WTC11 (cell line): ENCODE measurements at regions not wholly inside any gene's neighbourhood (a gene's known extent, or its start where the extent isn't known, plus 50 kb on each side); places are given as distances from the start of the nearest gene placed in this dataset.
A peak's percentile ranks its signal among the peaks of the same experiment; 100 is the strongest.

ENCODE experiments used
- ATAC-seq: fragments of 200-7000 bp; cut with Tn5 transposase; 2 replicates; pipeline ENCODE4 v1.10.0; 2021; ENCODE audit warnings: mild to moderate bottlenecking, moderate library complexity
- CTCF ChIA-PET: fragments of 300-600 bp; sonication (Branson Sonifier 250); formaldehyde crosslinking; loops from one replicate; lab custom pipeline; 2021; ENCODE audit warnings: antibody characterized with exemption; lab: Charles Lee
- POLR2A ChIA-PET: fragments of 350-600 bp; sonication (Branson Sonifier 250); formaldehyde crosslinking; loops from one replicate; lab custom pipeline; 2021; ENCODE audit warnings: antibody characterized with exemption; lab: Charles Lee
- DNase-seq: peaks from one replicate; pipeline ENCODE4 v3.0.0; 2021; ENCODE audit warnings: low spot score
- H3K27ac Mint-ChIP-seq: 2 replicates; pipeline ENCODE4 v1.8.0; 2021; ENCODE audit warnings: mixed read lengths
- H3K27me3 Mint-ChIP-seq: 2 replicates; pipeline ENCODE4 v1.8.0; 2021; ENCODE audit warnings: low read depth, mild to moderate bottlenecking, moderate library complexity, mixed read lengths
- H3K36me3 Mint-ChIP-seq: 2 replicates; pipeline ENCODE4 v1.8.0; 2021; ENCODE audit warnings: mixed read lengths
- H3K4me1 Mint-ChIP-seq: 2 replicates; pipeline ENCODE4 v1.8.0; 2022; ENCODE audit warnings: mixed read lengths
- H3K4me3 Mint-ChIP-seq: 2 replicates; pipeline ENCODE4 v1.8.0; 2021; ENCODE audit warnings: mild to moderate bottlenecking, moderate library complexity, mixed read lengths
- H3K9me3 Mint-ChIP-seq: 2 replicates; pipeline ENCODE4 v1.8.0; 2021; ENCODE audit warnings: mixed read lengths
- ARID4B ChIP-seq: sonication (generic); formaldehyde crosslinking; IDR thresholded peaks from 2 replicates; pipeline ENCODE4 v1.8.0; 2023; ENCODE audit warnings: missing genetic modification reagents, mild to moderate bottlenecking, borderline replicate concordance
- ATF3 ChIP-seq: sonication (generic); formaldehyde crosslinking; conservative IDR thresholded peaks from 2 replicates; pipeline ENCODE4 v1.8.1; 2022; ENCODE audit warnings: mild to moderate bottlenecking, missing genetic modification reagents
- CREM ChIP-seq: sonication (generic); formaldehyde crosslinking; IDR thresholded peaks from 2 replicates; pipeline ENCODE4 v1.8.1; 2022; ENCODE audit warnings: mild to moderate bottlenecking, missing genetic modification reagents, moderate library complexity
- GRHL2 ChIP-seq: fragments of 250-450 bp; sonication (Bioruptor Pico); IDR thresholded peaks from 2 replicates; pipeline ENCODE4 v1.8.0; 2022; ENCODE audit warnings: mild to moderate bottlenecking, moderate library complexity; ENCODE audit not compliant: insufficient replicate concordance, severe bottlenecking
- HMGA2 ChIP-seq: fragments of 250-450 bp; sonication (Bioruptor Pico); IDR thresholded peaks from 2 replicates; pipeline ENCODE4 v1.4.0; 2021; ENCODE audit warnings: mild to moderate bottlenecking, moderate library complexity
- IRF2 ChIP-seq: sonication (generic); formaldehyde crosslinking; IDR thresholded peaks from 2 replicates; pipeline ENCODE4 v1.8.0; 2022; ENCODE audit warnings: low read depth, missing genetic modification reagents, borderline replicate concordance
- KAT7 ChIP-seq: sonication (generic); formaldehyde crosslinking; IDR thresholded peaks from 2 replicates; pipeline ENCODE4 v1.8.1; 2023; ENCODE audit warnings: missing genetic modification reagents, mild to moderate bottlenecking, borderline replicate concordance
- NFYB ChIP-seq: sonication (generic); formaldehyde crosslinking; conservative IDR thresholded peaks from 2 replicates; pipeline ENCODE4 v1.8.0; 2022; ENCODE audit warnings: low read depth, missing genetic modification reagents
- PRRX2 ChIP-seq: fragments of 250-450 bp; sonication (Bioruptor Pico); IDR thresholded peaks from 2 replicates; pipeline ENCODE4 v1.8.0; 2021; ENCODE audit warnings: mild to moderate bottlenecking
- RORB ChIP-seq: fragments of 250-450 bp; sonication (Bioruptor Pico); IDR thresholded peaks from 2 replicates; pipeline ENCODE4 v1.9.0; 2021; ENCODE audit warnings: mild to moderate bottlenecking
- SMAD4 ChIP-seq: sonication (generic); formaldehyde crosslinking; IDR thresholded peaks from 2 replicates; pipeline ENCODE4 v1.8.0; 2022; ENCODE audit warnings: mild to moderate bottlenecking, missing genetic modification reagents
- TCF7 ChIP-seq: sonication (generic); formaldehyde crosslinking; IDR thresholded peaks from 2 replicates; pipeline ENCODE4 v1.8.0; 2022; ENCODE audit warnings: mild to moderate bottlenecking, low read depth, missing genetic modification reagents, moderate library complexity
- ZBTB21 ChIP-seq: sonication (generic); formaldehyde crosslinking; IDR thresholded peaks from 2 replicates; pipeline ENCODE4 v1.8.1; 2023; ENCODE audit warnings: mild to moderate bottlenecking, missing genetic modification reagents, borderline replicate concordance
- ZNF138 ChIP-seq: sonication (generic); formaldehyde crosslinking; conservative IDR thresholded peaks from 2 replicates; pipeline ENCODE4 v1.8.1; 2022; ENCODE audit warnings: mild to moderate bottlenecking, moderate library complexity, missing genetic modification reagents
- ZNF219 ChIP-seq: sonication (generic); formaldehyde crosslinking; IDR thresholded peaks from 2 replicates; pipeline ENCODE4 v1.8.0; 2023; ENCODE audit warnings: missing genetic modification reagents, mild to moderate bottlenecking, borderline replicate concordance
- ZNF396 ChIP-seq: fragments of 250-450 bp; sonication (Bioruptor Pico); IDR thresholded peaks from 2 replicates; pipeline ENCODE4 v1.8.0; 2021; ENCODE audit warnings: mild to moderate bottlenecking, moderate library complexity, borderline replicate concordance
- ZNF671 ChIP-seq: fragments of 250-450 bp; sonication (Bioruptor Pico); IDR thresholded peaks from 2 replicates; pipeline ENCODE4 v1.8.0; 2021; ENCODE audit warnings: mild to moderate bottlenecking
- TF ChIP-seq, protein P1 (sequence below): fragments of 250-450 bp; sonication (Bioruptor Pico); IDR thresholded peaks from 2 replicates; pipeline ENCODE4 v2.1.2; 2022; ENCODE audit warnings: mild to moderate bottlenecking, moderate library complexity
- TF ChIP-seq, protein P2 (sequence below): fragments of 200-600 bp; IDR thresholded peaks from 2 replicates; pipeline ENCODE4 v1.8.0; 2022; ENCODE audit warnings: antibody characterized with exemption
- TF ChIP-seq, protein P3 (sequence below): sonication (generic); formaldehyde crosslinking; conservative IDR thresholded peaks from 2 replicates; pipeline ENCODE4 v1.8.1; 2023; ENCODE audit warnings: mild to moderate bottlenecking, low read depth, missing genetic modification reagents, moderate library complexity
- TF ChIP-seq, protein P4 (sequence below): sonication (generic); formaldehyde crosslinking; IDR thresholded peaks from 2 replicates; pipeline ENCODE4 v1.8.1; 2023; ENCODE audit warnings: mild to moderate bottlenecking, missing genetic modification reagents, moderate library complexity

DNA sequence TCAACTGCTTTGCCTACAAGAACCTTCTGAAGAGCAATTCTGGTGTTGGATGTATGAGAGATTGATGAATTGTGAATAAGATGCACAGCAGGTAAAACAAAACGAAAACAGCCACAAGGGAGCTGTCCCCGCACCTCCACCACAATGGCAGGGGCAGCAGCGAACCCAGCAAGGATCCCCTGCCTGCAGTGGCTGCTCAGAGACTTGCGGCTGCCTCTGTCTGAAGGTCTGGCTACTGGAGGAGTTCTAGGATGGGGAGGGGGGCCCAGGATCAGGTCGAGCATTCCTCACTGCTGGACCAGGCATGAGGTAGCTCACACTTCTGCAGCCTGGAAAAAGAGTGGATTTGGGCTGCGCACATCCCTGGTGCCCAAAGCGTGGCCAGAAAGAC is 523.5 kb downstream of the CDH26 start:
- peak; percentile 43 for ATAC-seq
- TF ChIP-seq ATF3 (CRISPR knock-in tag) (no peak), IRF2 (no peak), HMGA2 (no peak)
- TF ChIP-seq, protein P1, sequence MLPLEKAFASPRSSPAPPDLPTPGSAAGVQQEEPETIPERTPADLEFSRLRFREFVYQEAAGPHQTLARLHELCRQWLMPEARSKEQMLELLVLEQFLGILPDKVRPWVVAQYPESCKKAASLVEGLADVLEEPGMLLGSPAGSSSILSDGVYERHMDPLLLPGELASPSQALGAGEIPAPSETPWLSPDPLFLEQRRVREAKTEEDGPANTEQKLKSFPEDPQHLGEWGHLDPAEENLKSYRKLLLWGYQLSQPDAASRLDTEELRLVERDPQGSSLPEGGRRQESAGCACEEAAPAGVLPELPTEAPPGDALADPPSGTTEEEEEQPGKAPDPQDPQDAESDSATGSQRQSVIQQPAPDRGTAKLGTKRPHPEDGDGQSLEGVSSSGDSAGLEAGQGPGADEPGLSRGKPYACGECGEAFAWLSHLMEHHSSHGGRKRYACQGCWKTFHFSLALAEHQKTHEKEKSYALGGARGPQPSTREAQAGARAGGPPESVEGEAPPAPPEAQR (CRISPR knock-in tag), result no peak
- H3K4me3 Mint-ChIP-seq, result no peak overlapping the region
- no peak for DNase-seq
- no peak overlapping the region for H3K27ac Mint-ChIP-seq
- ChIA-PET CTCF (no interaction called here), POLR2A (no interaction called here)
- H3K27me3 Mint-ChIP-seq, result peaks cover 37% of the 10 kb centered on the region
- peaks cover 6% of the 10 kb centered on the region; the same call in 1 of the 2 replicates for H3K9me3 Mint-ChIP-seq
- peaks cover 26% of the 10 kb centered on the region for H3K4me1 Mint-ChIP-seq
- H3K36me3 Mint-ChIP-seq, result peaks cover 11% of the 10 kb centered on the region

GRCh38 chr20:60482221-60483008 is 524.2 kb downstream of the CDH26 start:
- Mint-ChIP-seq H3K4me1 (peaks cover 26% of the 10 kb centered on the region), H3K9me3 (peaks cover 6% of the 10 kb centered on the region; the same call in 1 of the 2 replicates), H3K36me3 (peaks cover 11% of the 10 kb centered on the region), H3K4me3 (no peak overlapping the region), H3K27me3 (peaks cover 37% of the 10 kb centered on the region), H3K27ac (no peak overlapping the region)
- ChIA-PET POLR2A (no interaction called here), CTCF (no interaction called here)
- no peak for TF ChIP-seq SMAD4
- TF ChIP-seq RORB, result no peak
- no peak for TF ChIP-seq ZNF396 (CRISPR knock-in tag)
- TF ChIP-seq, protein P2, sequence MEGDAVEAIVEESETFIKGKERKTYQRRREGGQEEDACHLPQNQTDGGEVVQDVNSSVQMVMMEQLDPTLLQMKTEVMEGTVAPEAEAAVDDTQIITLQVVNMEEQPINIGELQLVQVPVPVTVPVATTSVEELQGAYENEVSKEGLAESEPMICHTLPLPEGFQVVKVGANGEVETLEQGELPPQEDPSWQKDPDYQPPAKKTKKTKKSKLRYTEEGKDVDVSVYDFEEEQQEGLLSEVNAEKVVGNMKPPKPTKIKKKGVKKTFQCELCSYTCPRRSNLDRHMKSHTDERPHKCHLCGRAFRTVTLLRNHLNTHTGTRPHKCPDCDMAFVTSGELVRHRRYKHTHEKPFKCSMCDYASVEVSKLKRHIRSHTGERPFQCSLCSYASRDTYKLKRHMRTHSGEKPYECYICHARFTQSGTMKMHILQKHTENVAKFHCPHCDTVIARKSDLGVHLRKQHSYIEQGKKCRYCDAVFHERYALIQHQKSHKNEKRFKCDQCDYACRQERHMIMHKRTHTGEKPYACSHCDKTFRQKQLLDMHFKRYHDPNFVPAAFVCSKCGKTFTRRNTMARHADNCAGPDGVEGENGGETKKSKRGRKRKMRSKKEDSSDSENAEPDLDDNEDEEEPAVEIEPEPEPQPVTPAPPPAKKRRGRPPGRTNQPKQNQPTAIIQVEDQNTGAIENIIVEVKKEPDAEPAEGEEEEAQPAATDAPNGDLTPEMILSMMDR, result no peak
- no peak for TF ChIP-seq HMGA2
- TF ChIP-seq CREM (CRISPR knock-in tag), result no peak
- no peak for TF ChIP-seq KAT7 (CRISPR knock-in tag)
- TF ChIP-seq ZNF671, result no peak
- TF ChIP-seq ARID4B (CRISPR knock-in tag), result no peak
- TF ChIP-seq, protein P3, sequence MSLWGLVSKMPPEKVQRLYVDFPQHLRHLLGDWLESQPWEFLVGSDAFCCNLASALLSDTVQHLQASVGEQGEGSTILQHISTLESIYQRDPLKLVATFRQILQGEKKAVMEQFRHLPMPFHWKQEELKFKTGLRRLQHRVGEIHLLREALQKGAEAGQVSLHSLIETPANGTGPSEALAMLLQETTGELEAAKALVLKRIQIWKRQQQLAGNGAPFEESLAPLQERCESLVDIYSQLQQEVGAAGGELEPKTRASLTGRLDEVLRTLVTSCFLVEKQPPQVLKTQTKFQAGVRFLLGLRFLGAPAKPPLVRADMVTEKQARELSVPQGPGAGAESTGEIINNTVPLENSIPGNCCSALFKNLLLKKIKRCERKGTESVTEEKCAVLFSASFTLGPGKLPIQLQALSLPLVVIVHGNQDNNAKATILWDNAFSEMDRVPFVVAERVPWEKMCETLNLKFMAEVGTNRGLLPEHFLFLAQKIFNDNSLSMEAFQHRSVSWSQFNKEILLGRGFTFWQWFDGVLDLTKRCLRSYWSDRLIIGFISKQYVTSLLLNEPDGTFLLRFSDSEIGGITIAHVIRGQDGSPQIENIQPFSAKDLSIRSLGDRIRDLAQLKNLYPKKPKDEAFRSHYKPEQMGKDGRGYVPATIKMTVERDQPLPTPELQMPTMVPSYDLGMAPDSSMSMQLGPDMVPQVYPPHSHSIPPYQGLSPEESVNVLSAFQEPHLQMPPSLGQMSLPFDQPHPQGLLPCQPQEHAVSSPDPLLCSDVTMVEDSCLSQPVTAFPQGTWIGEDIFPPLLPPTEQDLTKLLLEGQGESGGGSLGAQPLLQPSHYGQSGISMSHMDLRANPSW (CRISPR knock-in tag), result no peak
- no peak for TF ChIP-seq ZBTB21
- TF ChIP-seq, protein P4, sequence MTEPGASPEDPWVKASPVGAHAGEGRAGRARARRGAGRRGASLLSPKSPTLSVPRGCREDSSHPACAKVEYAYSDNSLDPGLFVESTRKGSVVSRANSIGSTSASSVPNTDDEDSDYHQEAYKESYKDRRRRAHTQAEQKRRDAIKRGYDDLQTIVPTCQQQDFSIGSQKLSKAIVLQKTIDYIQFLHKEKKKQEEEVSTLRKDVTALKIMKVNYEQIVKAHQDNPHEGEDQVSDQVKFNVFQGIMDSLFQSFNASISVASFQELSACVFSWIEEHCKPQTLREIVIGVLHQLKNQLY (CRISPR knock-in tag), result no peak
- TF ChIP-seq GRHL2 (CRISPR knock-in tag), result no peak
- TF ChIP-seq IRF2, result no peak
- TF ChIP-seq PRRX2 (CRISPR knock-in tag), result no peak
- no peak for TF ChIP-seq ZNF219 (CRISPR knock-in tag)
- no peak for TF ChIP-seq TCF7 (CRISPR knock-in tag)
- TF ChIP-seq NFYB (CRISPR knock-in tag), result no peak
- TF ChIP-seq ZNF138 (CRISPR knock-in tag), result no peak
- no peak for DNase-seq
- ATAC-seq, result no peak
